Stimulated activated CD8-positive, alpha-beta memory T cell treated with anti-CD3 and anti-CD28 coated beads, Interleukin-12 subunit alpha, Interleukin-12 subunit beta, amount 100 ng/mL, for 4 hours (primary cell): ENCODE measurements at regions not wholly inside any gene's neighbourhood (a gene's known extent, or its start where the extent isn't known, plus 50 kb on each side); places are given as distances from the start of the nearest gene placed in this dataset.
"Not testable (repeated sequence)": the region's sequence is repeated elsewhere in the genome, so short reads cannot be mapped to it uniquely, and the experiment has no call there.

ENCODE experiments used
- DNase-seq: peaks from one replicate; pipeline ENCODE4 v3.0.0-alpha.2; 2020; ENCODE audit warnings: low read depth

DNA sequence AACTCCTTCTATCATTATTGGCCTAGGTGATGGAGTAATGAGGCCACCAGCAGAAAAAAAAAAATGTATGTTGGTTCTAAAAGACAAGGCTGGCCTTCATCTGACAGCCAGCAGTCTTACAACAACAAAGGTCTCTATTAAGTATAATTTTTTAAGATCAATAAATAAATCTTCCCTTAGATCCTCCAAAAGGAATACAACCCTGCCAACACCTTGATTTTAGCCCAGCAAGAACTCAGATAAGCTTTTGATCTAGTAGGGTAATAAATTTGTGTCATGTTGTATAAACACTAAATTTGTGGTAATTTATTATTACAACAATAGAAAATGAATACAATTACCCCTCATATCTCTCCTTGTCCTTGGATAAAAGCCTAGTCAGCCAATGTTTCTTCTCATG, 633.2 kb upstream of the FAM174A start:
- DNase-seq = no peak

DNA sequence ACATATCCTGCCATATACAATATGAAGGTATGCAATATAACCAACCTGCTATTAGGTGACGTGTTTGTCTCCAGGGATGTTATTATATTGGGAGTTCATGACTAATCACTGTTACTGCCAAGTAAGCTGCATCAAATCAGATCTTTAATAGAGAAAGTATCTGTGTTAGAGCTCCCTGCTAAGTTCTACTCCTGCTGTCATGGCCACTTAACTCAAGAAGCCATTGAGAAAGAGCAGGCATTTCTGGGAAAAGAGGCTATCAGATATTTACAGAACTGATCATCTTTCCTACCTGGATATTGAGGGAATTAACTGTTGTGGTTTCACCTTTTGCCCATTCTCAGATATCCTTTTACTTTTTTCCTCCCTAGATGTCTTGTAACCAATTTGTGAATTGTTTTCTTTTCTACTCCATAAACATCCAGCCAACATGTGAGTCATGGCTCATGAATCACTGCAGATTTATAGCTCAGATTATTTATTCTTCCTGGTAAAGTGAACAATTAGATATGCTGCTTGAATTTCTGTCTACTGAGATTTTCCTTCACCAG, 634.8 kb upstream of the FAM174A start:
- no peak for DNase-seq

DNA sequence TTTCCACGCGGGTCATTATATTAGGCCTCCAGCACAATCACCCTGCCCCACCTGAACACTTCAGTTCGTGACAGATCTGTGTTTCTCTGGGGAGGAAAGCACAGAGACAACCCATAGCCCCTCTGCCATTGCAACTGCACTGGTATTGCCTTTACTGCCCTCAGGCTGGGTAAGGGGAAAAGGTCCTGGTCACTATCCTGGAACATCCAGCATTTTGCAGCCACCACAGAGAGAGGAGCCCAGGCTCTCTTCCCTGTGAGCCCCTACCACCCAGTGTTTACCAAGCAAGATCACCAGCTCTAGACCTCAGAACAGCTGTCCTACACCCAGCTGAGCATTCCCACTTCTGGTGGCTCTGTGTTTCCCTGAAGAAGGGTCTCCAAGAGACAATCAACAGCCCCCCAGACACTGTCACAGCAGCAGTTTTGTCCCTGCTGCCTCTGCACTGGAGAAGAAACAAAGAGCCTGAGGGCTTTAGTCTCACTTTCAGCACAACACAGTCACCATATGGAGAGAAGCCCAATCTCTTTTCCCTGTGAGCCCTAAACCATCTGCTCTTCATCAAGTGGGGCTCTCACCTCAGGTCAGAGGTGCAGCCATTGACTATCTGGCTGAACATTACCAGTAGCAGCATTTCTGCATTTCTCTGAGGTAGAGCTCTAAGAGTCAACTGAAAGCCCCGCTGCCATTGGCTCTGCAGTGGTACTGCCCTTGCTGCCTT, 655.2 kb upstream of the FAM174A start:
- no peak for DNase-seq

DNA sequence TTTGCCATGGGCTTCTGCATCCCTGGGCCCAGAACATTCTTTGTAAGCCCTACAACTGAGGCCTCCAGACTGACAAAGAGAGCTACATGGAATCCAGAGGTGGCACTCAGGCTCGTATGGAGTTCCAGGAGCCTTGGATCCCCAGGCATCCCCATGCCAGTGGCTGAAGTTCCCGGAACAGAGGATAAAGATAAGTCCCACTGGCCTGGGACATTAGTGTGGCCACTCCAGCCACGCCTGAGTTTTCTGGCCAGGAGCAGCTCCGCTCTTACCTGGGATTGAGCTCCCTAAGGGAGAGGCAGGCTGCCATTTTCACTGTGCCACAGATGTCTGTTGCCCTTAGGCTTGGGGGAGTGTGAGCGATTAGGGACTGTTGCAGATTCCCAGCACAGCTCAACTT, 656.3 kb upstream of the FAM174A start:
- no peak for DNase-seq

DNA sequence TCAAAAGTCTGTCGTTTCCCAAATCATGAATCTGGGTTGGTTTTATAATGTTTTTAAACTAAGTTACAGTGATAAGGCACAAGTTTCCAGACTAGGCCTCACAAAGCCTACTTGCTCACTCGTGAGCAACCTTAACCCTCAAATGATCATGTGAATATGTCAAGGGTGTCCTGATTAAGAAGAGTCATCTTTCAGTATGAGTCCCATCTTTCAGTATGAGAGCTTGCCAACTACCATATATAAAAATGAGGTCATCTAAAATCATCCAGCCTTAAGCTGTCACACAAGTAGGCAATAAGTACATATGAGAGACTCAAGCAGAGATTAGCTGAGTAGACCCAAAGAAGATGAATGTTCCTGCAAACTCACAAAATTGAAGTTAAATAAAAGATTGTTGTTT, 668.4 kb upstream of the FAM174A start:
- no peak for DNase-seq

DNA sequence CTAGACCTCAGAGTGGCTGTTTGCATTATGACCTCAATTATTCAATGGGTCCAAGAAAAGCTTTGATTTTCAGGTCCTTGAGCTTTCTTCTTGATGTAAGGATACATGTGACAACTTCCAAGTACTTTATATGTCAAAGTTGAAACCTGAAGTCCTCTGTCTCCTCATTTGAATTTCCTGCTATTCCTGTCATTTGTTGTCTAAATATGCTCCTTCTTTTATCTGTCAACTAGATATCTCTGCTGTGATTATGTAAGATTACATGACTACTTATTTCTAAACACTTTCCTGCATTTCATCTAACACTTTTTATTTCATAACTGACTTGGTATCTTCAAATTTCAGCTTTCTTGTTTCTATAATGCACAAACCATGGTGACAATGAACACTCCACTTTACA, 670.0 kb upstream of the FAM174A start:
- DNase-seq = no peak

DNA sequence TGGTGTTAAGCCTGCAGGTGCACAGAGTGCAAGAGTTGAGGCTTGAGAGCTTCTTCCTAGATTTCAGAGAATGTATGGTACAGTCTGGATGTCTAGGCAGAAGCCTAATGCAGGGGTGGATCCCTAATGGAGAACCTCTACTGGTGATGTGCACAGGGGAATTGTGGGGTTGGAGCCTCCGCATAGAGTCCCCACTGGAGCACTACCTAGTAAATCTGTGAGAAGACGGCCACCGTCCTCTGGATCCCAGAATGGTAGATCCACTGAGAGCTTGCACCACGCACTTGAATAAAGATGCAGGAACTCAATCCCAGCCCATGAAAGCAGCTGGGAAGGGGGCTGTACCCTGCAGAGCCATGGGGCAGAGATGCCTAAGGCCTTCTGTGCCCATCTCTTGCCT, 699.4 kb upstream of the FAM174A start:
- DNase-seq = no peak

DNA sequence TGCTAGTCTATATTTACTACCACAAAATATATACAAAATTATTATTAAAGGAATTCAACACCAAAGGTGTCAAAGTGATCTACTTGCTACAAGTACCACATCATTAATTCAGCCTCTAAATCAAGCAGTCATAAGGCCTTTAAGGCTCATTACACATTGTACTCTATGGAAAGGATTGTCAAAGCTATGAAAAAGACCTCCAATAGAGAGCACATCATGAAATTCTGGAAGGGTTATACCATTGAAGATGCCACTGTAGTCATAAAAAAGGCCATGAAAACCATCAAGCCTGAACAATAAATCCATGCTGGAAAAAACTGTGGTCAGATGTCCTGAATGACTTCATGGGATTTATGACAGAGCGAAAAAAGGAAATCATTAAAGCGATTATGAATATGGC, 708.0 kb upstream of the FAM174A start:
- no peak for DNase-seq

DNA sequence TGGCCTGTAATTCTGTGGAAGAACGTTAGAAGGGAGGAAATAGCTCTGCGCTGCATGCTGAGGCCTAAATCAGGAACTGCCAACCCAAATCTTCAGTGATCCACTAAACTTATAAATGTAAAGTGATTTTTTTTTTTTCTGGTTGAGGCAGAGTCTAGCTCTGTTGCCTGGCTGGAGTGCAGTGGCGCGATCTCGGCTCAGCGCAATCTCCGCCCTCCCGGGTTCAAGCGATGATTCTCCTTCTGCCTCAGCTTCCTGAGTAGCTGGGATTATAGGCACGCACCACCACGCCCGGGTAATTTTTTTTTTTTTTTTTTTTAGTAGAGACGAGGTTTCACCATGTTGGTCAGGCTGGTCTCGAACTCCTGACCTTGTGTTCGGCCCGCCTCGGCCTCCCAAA, 717.4 kb upstream of the FAM174A start:
- no peak for DNase-seq

DNA sequence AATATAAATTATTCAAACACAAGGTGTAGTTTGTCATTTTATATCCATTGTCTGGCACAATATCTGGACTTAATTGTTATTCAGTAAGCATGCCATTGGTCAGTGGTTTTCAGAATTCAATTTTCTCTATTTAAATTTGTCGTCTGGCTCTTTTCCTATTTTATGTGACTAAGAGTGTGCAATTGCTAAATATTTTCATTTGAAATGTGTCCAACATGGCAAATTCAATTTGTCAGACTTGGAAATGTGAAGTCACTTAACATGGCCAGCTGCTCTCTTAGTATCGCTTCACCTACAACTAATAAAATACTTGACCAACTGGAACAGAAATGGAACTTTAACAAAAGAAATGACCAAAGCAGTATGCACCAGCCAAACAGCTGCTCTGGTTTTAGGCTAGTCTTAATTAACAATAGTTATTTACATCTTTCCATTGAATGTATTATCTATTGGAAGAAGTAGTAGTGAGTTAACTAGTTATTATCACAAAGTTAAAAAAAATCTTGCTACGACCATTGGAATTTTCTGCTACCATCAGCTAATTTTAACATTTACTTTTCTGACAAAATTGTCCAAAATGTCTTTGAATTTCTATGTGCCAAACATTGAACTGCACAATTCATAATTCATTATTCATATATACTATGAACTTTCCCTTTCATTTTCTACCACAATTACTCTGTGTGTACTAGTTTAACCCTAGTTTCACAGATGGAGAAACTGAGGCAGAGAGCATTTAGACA, 720.7 kb upstream of the FAM174A start:
- no peak for DNase-seq

DNA sequence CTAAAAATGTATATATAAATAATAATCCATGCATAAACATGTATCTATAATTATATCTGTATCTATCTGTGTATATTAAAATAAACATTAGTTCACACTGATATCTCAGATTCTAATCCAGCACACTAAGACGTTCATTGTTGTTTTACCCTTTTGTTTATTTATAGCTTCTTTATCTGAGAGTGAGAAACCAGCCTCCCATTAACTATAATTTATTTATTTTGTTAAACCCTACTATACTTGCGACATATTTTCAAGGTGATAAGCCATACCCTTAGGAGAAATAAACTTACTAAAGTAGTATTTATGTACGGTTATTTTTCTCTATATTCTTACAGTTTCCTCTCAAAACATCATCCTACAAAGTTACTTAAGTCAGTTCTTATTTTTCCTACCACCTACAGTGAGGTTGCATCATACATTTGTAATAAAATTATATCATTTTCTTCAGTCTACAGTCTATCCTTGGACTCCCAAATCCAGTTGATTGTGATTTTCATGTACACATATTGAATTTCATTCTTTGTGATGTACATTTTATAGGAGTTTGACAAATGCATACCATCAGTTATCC, 726.4 kb upstream of the FAM174A start:
- no peak for DNase-seq

DNA sequence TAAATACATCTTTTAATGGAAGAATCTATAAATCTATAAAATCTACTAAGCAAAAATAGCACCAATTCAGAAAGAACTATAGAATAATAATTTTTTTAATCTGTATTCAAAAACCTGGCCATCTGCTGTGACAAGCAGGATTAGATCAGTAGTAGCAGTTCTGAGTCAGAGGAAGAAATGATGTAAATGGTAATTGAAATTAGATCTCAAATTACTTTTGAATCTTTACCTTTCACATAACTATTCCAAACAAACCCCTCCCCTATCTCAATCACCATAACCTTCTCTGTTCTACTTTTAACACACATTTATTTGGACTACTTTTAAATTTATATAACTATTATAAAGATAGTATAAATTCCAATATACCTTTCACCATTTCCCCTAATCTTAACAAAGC, 727.8 kb upstream of the FAM174A start:
- DNase-seq = no peak

DNA sequence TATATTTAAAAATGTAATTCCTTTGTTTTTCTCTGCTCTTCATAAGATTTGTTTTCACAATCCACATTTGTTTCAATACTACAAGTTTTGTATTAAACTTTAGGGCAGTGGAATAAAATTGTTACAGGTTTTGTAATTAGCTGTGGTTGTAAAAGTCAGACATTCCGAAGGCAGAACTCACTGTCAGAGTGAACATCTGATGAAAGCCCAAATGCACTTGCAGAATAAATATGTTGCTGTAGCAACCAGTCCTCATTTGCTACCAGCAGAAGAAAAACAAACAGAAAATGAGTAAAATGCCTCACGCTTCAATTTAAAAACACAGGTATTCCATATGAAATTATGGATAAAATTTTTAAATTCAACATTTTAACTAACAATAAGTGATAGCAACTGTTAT, 740.1 kb upstream of the FAM174A start:
- DNase-seq = no peak

DNA sequence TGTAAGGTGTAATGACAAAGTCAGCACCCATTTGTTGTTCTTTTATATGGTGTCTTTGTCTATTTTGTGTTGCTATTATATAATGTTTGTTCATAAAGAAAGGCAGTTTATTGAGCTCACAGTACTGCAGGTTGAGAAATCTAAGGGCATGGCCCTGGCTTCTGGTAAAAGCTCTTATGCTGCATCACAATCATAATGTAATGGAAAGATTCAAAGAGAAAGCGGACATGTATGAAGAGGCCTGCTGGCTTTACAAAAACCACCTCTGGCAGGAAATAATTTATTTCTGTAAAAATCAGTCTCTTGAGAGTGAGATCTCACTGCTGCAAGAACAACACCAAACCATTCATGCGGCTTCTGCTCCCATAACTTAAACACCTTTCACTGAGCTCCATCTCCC, 746.7 kb upstream of the FAM174A start:
- DNase-seq = no peak

DNA sequence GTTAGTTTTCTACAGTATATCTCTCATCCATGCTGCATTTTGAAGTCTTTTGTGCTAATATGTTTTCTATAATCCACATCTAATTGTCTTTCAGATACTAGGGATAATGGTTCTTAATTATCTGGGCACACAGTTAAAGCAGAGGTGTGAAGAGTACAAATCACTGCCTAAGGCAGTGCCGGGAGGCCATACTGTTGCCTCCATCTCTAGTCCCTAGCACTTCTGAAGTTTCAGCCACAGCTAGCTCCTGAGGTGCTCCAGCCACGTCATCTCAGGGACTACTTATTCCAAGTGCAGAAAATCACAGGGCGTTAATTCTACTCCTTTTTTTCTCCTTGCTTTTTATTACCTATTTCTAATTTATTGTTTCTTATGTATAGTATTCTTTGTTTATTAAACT, 760.0 kb upstream of the FAM174A start:
- no peak for DNase-seq

DNA sequence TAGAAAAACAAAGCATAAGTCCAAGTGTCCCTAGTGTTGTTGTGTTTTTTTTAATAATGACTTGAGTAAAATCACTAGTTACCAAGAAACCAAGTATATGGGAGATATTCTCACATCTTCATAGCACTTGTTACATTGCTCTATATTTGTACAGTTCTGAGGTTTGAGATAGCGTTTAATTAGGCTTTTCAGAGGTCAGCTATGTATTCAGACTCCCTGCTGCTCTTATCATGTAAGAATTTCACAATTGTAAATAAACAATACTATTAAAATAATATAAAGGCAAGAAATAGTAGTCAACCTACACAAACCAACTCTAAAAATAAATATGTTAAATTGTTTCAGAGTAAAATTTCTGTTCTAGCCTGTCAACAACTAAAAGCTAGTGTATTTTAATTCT, 761.9 kb upstream of the FAM174A start:
- no peak for DNase-seq

DNA sequence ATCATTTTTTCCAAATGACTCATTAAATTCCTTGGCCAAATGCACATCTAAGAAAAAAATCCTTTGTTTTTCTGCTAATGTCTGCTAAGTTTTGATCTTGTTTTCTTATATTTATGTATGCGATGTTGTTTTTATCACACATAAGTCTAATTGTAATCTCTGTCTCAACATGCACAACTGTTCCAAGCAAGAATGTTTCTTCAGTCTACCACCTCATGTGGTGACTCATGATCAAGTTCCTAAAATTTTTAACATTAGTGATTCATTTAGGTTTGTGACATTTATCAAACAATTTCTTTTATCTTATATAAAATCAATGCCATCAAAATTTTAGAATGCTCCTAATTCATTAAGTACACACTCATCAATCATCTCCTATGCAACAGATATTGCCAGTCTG, 763.9 kb upstream of the FAM174A start:
- DNase-seq = no peak

DNA sequence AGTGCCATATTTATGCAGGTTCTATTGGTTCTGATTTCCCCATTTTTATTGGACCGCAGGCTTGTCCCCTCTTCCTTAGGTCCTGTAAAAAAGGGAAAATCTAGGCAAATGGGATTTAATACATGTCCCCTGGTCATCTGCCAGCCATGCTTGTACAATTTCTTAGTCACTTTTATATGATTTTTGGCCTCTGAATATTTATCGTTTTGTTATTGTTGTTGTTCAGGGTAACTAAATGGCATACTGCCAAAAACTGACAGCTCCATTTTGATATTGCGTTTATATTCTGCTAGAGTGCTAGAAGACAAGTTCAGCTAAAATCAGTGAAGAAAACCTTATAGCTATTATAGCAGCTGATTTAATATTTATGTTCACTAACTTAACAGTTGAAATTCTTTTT, 770.2 kb upstream of the FAM174A start:
- DNase-seq = no peak

DNA sequence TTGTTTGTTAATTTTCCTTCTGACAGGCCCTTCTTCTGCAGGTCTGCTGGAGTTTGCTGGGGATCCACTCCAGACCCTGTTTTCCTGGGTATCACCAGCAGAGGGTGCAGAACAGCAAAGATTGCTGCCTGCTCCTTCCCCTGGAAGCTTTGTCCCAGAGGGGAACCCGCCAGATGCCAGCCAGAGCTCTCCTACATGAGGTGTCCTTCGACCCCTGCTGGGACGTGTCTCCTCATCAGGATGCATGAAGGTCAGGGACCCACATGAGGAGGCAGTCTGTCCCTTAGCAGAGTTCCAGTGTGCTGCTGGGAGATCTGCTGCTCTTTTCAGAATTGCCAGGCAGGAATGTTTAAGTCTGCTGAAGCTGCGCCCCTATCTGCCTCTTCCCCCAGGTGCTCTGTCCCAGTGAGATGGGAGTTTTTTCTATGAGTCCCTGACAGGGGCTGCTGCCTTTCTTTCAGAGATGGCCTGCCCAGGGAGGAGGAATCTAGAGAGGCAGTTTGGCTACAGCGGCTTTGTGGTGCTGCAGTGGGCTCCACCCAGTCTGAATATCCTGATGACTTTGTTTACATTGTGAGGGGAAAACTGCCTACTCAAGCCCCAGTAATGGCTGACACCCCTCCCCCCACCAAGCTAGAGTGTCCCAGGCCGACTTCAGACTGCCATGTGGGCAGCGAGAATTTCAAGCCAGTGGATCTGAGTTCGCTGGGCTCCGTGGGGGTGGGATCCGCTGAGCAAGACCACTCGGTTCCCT, 772.0 kb upstream of the FAM174A start:
- no peak for DNase-seq

DNA sequence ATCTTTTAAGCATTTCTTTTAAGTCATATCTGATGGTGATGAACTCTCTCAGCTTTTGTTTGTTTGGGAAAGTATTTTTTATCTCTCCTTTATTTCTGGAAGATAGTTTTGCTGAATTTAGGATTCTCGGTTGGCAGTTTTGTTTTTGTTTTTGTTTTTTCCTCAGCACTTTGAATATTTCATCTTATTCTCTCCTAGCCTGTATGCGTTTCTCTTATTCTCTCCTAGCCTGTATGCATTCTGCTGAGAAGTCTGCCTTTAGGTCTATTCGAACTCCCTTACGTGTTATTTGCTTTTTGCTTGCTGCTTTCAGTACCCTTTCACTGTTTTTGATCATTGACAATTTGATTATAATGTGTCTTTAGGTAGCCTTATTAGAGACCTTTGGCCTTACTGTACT, 787.8 kb upstream of the FAM174A start:
- DNase-seq = no peak

DNA sequence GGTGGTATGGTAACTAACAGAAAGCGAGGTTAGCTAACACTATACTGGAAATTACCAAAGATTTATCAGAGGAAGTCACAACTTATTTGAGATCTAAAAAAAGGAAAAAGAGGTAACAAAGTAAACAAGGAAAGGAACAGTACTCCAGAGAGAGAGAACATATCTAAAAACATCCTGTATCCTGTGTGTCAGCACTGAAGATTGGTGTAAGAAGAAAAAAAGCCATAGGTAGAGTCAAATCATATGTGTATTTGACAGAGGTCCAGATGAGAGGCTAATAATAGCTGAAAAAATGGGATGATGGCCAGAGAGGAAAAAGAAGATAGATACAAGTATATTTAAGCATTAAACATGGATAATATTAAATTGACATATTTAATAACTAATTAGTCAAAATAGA, 802.0 kb upstream of the FAM174A start:
- not testable (repeated sequence) for DNase-seq

DNA sequence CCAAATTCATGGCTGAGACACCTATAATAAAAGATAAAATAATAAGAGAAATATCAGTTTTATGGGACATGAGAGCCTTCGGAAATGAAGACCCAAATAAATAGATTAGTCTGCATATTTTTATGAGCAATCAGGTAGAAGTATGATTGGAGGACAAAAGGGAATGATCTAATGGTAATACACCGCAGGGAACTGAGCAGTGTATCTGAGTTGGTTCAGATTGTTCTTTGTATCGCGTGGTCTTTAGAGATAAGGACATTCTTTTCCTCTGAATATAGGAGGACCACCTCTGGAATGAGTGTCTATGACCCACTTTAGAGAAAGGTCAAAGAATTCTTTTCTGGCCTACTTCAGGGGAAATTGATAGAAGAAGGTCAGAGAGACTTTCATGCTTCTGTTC, 801.8 kb upstream of the CHD1 start:
- not testable (repeated sequence) for DNase-seq
